ENCODE measurements at regions not wholly inside any gene's neighbourhood (a gene's known extent, or its start where the extent isn't known, plus 50 kb on each side); places are given as distances from the start of the nearest gene placed in this dataset.

GRCh38 chr2:120589771-120590608 lies 145.7 kb upstream of the GLI2 start:
- peak; percentile 97 for DNase-seq (ENCODE audit: low read depth)

GRCh38 chr2:120590841-120591240 lies 144.8 kb upstream of the GLI2 start:
- DNase-seq (ENCODE audit: low read depth) = no peak

GRCh38 chr2:120591572-120591971 lies 144.1 kb upstream of the GLI2 start:
- DNase-seq (ENCODE audit: low read depth) = no peak

- DNase-seq (ENCODE audit: low read depth) = no peak
Measured at GRCh38 chr2:120592084-120592483, 143.6 kb upstream of the GLI2 start.

- no peak for DNase-seq (ENCODE audit: low read depth)
Measured at GRCh38 chr2:120593921-120594686, 141.6 kb upstream of the GLI2 start.

- no peak for DNase-seq (ENCODE audit: low read depth)
Measured at GRCh38 chr2:120594856-120595685, 140.6 kb upstream of the GLI2 start.

GRCh38 chr2:120595739-120596138 lies 139.9 kb upstream of the GLI2 start:
- no peak for DNase-seq (ENCODE audit: low read depth)

- peak; percentile 81 for DNase-seq (ENCODE audit: low read depth)
Measured at GRCh38 chr2:120596191-120596811, 139.4 kb upstream of the GLI2 start.

GRCh38 chr2:120596990-120597594 lies 138.6 kb upstream of the GLI2 start:
- peak; percentile 99 for DNase-seq (ENCODE audit: low read depth)

- peak; percentile 19 for DNase-seq (ENCODE audit: low read depth)
Measured at GRCh38 chr2:120597595-120598193, 138.0 kb upstream of the GLI2 start.

- no peak for DNase-seq (ENCODE audit: low read depth)
Measured at GRCh38 chr2:120598416-120598815, 137.3 kb upstream of the GLI2 start.

GRCh38 chr2:120599072-120599471 lies 136.6 kb upstream of the GLI2 start:
- no peak for DNase-seq (ENCODE audit: low read depth)

GRCh38 chr2:120599656-120600055 lies 136.0 kb upstream of the GLI2 start:
- no peak for DNase-seq (ENCODE audit: low read depth)

GRCh38 chr2:120600335-120600734 lies 135.3 kb upstream of the GLI2 start:
- DNase-seq (ENCODE audit: low read depth) = no peak

GRCh38 chr2:120600786-120601185 lies 134.9 kb upstream of the GLI2 start:
- DNase-seq (ENCODE audit: low read depth) = no peak

- DNase-seq (ENCODE audit: low read depth) = no peak
Measured at GRCh38 chr2:120601566-120601965, 134.1 kb upstream of the GLI2 start.

GRCh38 chr2:120602251-120602650 lies 133.4 kb upstream of the GLI2 start:
- DNase-seq (ENCODE audit: low read depth) = peak; percentile 85

GRCh38 chr2:120604767-120605166 lies 130.9 kb upstream of the GLI2 start:
- no peak for DNase-seq (ENCODE audit: low read depth)

GRCh38 chr2:120605231-120605935 lies 130.3 kb upstream of the GLI2 start:
- no peak for DNase-seq (ENCODE audit: low read depth)

GRCh38 chr2:120606280-120606679 lies 129.4 kb upstream of the GLI2 start:
- DNase-seq (ENCODE audit: low read depth) = no peak

Measured in fibroblast of gingiva (primary cell).